HEK293T (cell line): ENCODE measurements at regions not wholly inside any gene's neighbourhood (a gene's known extent, or its start where the extent isn't known, plus 50 kb on each side); places are given as distances from the start of the nearest gene placed in this dataset.

ENCODE experiments used
- ELF4 ChIP-seq: fragments of 450-650 bp; IDR thresholded peaks from 2 replicates; pipeline ENCODE4 v1.6.1; 2017; ENCODE audit warnings: antibody characterized with exemption
- FOXA1 ChIP-seq: fragments of 450-650 bp; IDR thresholded peaks from 2 replicates; pipeline ENCODE4 v1.6.1; 2016; ENCODE audit warnings: mild to moderate bottlenecking
- FOXK2 ChIP-seq: fragments of 450-650 bp; IDR thresholded peaks from 2 replicates; pipeline ENCODE4 v1.6.1; 2016; ENCODE audit warnings: mild to moderate bottlenecking
- FOXM1 ChIP-seq: fragments of 450-650 bp; IDR thresholded peaks from 2 replicates; pipeline ENCODE4 v1.6.1; 2017; ENCODE audit warnings: mild to moderate bottlenecking, borderline replicate concordance
- HDGF ChIP-seq: fragments of 450-650 bp; IDR thresholded peaks from 2 replicates; pipeline ENCODE4 v1.6.1; 2017; ENCODE audit warnings: antibody characterized with exemption, borderline replicate concordance
- LEF1 ChIP-seq: fragments of 450-650 bp; IDR thresholded peaks from 2 replicates; pipeline ENCODE4 v1.6.1; 2017; ENCODE audit warnings: mild to moderate bottlenecking, borderline replicate concordance
- NFRKB ChIP-seq: fragments of 450-650 bp; IDR thresholded peaks from 2 replicates; pipeline ENCODE4 v1.6.1; 2016; ENCODE audit warnings: mild to moderate bottlenecking, moderate library complexity
- SP1 ChIP-seq: fragments of 450-650 bp; IDR thresholded peaks from 2 replicates; pipeline ENCODE4 v1.6.1; 2017
- SUZ12 ChIP-seq: fragments of 450-650 bp; IDR thresholded peaks from 2 replicates; pipeline ENCODE4 v1.6.1; 2016; ENCODE audit warnings: mild to moderate bottlenecking
- TARDBP ChIP-seq: fragments of 450-650 bp; IDR thresholded peaks from 2 replicates; pipeline ENCODE4 v1.6.1; 2016
- ZNF384 ChIP-seq: fragments of 450-650 bp; IDR thresholded peaks from 2 replicates; pipeline ENCODE4 v1.6.1; 2016

- TF ChIP-seq ZNF384 (no peak), NFRKB (no peak), SP1 (no peak), FOXM1 (no peak), ELF4 (no peak), LEF1 (no peak), HDGF (no peak), TARDBP (no peak), FOXK2 (no peak), FOXA1 (no peak), SUZ12 (no peak)
These were observed 532.5 kb upstream of the MGMT start for GRCh38 chr10:128934492-128934891.
